Tibial nerve (tissue), 3 donors: ENCODE measurements at regions not wholly inside any gene's neighbourhood (a gene's known extent, or its start where the extent isn't known, plus 50 kb on each side); places are given as distances from the start of the nearest gene placed in this dataset.

Experiments
- CTCF ChIP-seq, 5 experiments: fragments of 200-600 bp in 3 of 5; fragments of 450-650 bp in 2 of 5; sonication (generic) in 3 of 5; IDR thresholded peaks; one replicate each; pipeline ENCODE4 v1.5.1; 2016 to 2019; ENCODE audit warnings: antibody characterized with exemption in 5 of 5, mild to moderate bottlenecking in 3 of 5, moderate library complexity in 2 of 5
- POLR2A ChIP-seq, 2 donors: fragments of 450-650 bp; IDR thresholded peaks; one replicate each; pipeline ENCODE4 v1.6.1; 2017; ENCODE audit warnings: antibody characterized with exemption in 2 of 2, mild to moderate bottlenecking in 2 of 2, moderate library complexity in 2 of 2

- TF ChIP-seq CTCF (IDR thresholded peaks at IDR 0.05) (no peak), POLR2A (IDR thresholded peaks at IDR 0.05) (no peak)
Observed at GRCh38 chr10:121411004-121411403, 187.2 kb downstream of the FGFR2 start.
